ENCODE measurements at regions not wholly inside any gene's neighbourhood (a gene's known extent, or its start where the extent isn't known, plus 50 kb on each side); places are given as distances from the start of the nearest gene placed in this dataset.

DNA sequence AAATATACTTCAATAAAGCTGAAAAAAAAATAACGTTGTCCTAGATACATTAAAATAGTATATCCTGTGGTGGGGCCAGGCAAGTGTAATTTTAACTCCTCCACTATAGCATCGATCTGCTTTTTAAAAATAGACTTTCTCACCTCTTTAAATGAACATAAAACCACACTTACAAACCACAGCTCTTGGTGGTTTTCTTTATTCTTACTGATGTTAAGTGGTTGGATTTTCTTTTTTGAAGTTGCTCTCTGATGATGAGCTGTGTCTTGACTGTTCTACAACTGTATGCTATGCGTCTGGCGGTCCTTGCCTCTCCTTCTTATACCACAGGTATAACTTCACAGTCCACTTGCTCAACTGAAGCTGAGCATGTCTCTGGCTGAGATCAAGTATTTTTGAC lies 721.5 kb upstream of the KLHL1 start:
- TF ChIP-seq, protein P1, sequence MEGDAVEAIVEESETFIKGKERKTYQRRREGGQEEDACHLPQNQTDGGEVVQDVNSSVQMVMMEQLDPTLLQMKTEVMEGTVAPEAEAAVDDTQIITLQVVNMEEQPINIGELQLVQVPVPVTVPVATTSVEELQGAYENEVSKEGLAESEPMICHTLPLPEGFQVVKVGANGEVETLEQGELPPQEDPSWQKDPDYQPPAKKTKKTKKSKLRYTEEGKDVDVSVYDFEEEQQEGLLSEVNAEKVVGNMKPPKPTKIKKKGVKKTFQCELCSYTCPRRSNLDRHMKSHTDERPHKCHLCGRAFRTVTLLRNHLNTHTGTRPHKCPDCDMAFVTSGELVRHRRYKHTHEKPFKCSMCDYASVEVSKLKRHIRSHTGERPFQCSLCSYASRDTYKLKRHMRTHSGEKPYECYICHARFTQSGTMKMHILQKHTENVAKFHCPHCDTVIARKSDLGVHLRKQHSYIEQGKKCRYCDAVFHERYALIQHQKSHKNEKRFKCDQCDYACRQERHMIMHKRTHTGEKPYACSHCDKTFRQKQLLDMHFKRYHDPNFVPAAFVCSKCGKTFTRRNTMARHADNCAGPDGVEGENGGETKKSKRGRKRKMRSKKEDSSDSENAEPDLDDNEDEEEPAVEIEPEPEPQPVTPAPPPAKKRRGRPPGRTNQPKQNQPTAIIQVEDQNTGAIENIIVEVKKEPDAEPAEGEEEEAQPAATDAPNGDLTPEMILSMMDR (IDR thresholded peaks at IDR 0.05; ENCODE audit: low read depth, low read length), result no peak
- TF ChIP-seq POLR2A (IDR thresholded peaks at IDR 0.05; ENCODE audit: extremely low read depth, insufficient read length) (no peak), MYC (IDR thresholded peaks at IDR 0.05; ENCODE audit: low read depth, low read length) (no peak)
- TF ChIP-seq, protein P2, sequence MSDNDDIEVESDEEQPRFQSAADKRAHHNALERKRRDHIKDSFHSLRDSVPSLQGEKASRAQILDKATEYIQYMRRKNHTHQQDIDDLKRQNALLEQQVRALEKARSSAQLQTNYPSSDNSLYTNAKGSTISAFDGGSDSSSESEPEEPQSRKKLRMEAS (IDR thresholded peaks at IDR 0.05; ENCODE audit: low read depth, low read length), result no peak

Data from NB4 (cell line).